HepG2 (cell line): ENCODE measurements at regions not wholly inside any gene's neighbourhood (a gene's known extent, or its start where the extent isn't known, plus 50 kb on each side); places are given as distances from the start of the nearest gene placed in this dataset.

Source experiments
- ATAC-seq: fragments of 200-7000 bp; cut with Tn5 transposase; 3 replicates; pipeline ENCODE4 v1.9.1; 2020; ENCODE audit warnings: mild to moderate bottlenecking, moderate library complexity
- BruUV-seq: library from RNA; stranded (reverse); fragments of 400-500 nt; replicated peaks from 2 replicates; lab custom pipeline; 2021; lab: Mats Ljungman, UMichigan
- CTCF ChIA-PET: fragments of 300-600 bp; formaldehyde crosslinking; extraction: SDS; loops from one replicate; lab custom pipeline; 2021; ENCODE audit warnings: low total read pairs, inconsistent platforms, low intra/inter-chr PET ratio; lab: Yijun Ruan, JAX
- POLR2A ChIA-PET: fragments of 350-600 bp; sonication (Branson Sonifier 250); formaldehyde crosslinking; loops from one replicate; lab custom pipeline; 2020; ENCODE audit warnings: antibody characterized with exemption, inconsistent platforms; lab: Yijun Ruan, JAX
- DNase-seq: peaks from one replicate; pipeline ENCODE4 v3.0.0-alpha.2; 2015; ENCODE audit warnings: low spot score
- FAIRE-seq: peaks from 3 replicates; lab custom pipeline; 2011; peaks lifted over from hg19 to GRCh38; lab: Jason Lieb, UNC
- H2AFZ ChIP-seq: one replicate; pipeline ENCODE4 v1.6.1; 2011; ENCODE audit warnings: low read length, inconsistent platforms
- H3K27ac ChIP-seq: fragments of 300-600 bp; 3 replicates; pipeline ENCODE4 v1.8.0; 2011; ENCODE audit warnings: mixed run types, mild to moderate bottlenecking, mixed read lengths, low read length, inconsistent platforms; ENCODE audit not compliant: insufficient read depth; ENCODE audit errors: extremely low read length
- H3K27me3 ChIP-seq, 2 experiments: fragments of 200-600 bp in 1 of 2; 2 replicates in 1 of 2; 3 replicates in 1 of 2; pipeline versions ENCODE4 v1.6.0 to v1.8.0; 2011; ENCODE audit warnings: low read length in 2 of 2, mild to moderate bottlenecking in 2 of 2, moderate library complexity in 2 of 2, inconsistent platforms in 1 of 2; ENCODE audit not compliant: insufficient read depth in 2 of 2, control insufficient read depth in 1 of 2
- H3K36me3 ChIP-seq, 2 experiments: fragments of 200-600 bp in 1 of 2; replicated peaks in 1 of 2; 2 replicates in 1 of 2; 3 replicates in 1 of 2; pipeline versions ENCODE4 v1.5.1 to v1.8.0; 2011; ENCODE audit warnings: low read length in 2 of 2, inconsistent platforms in 1 of 2; ENCODE audit not compliant: insufficient read depth in 2 of 2, control insufficient read depth in 1 of 2
- H3K4me1 ChIP-seq: 2 replicates; pipeline ENCODE4 v1.5.1; 2012; ENCODE audit warnings: low read length, inconsistent platforms; ENCODE audit not compliant: insufficient read depth
- H3K4me2 ChIP-seq: 2 replicates; pipeline ENCODE4 v1.6.0; 2011; ENCODE audit warnings: low read depth, low read length, inconsistent platforms
- H3K4me3 ChIP-seq, 3 experiments: fragments of 200-600 bp in 1 of 3; sonication (generic), shearing (Covaris generic) in 1 of 3; replicated peaks in 1 of 3; 2 replicates each; pipeline ENCODE4 v1.5.1; 2011 to 2016; ENCODE audit warnings: low read length in 3 of 3, inconsistent platforms in 2 of 3, low read depth in 2 of 3, mild to moderate bottlenecking in 2 of 3, control low read depth in 1 of 3, mixed read lengths in 1 of 3; ENCODE audit not compliant: insufficient read depth in 1 of 3
- H3K79me2 ChIP-seq: one replicate; pipeline ENCODE4 v1.6.1; 2011; ENCODE audit warnings: low read length, inconsistent platforms; ENCODE audit not compliant: insufficient read depth
- H3K9ac ChIP-seq: 2 replicates; pipeline ENCODE4 v1.6.0; 2011; ENCODE audit warnings: mild to moderate bottlenecking, low read depth, low read length, inconsistent platforms; ENCODE audit not compliant: insufficient read depth
- H3K9me3 ChIP-seq: 2 replicates; pipeline ENCODE4 v1.5.1; 2012; ENCODE audit warnings: mild to moderate bottlenecking, low read length
- H4K20me1 ChIP-seq: 2 replicates; pipeline ENCODE4 v1.6.0; 2011; ENCODE audit warnings: inconsistent platforms, mild to moderate bottlenecking, low read length, moderate library complexity; ENCODE audit not compliant: insufficient read depth
- HDAC1 ChIP-seq: sonication (generic); formaldehyde crosslinking; IDR thresholded peaks from 2 replicates; pipeline ENCODE4 v1.5.1; 2020; ENCODE audit warnings: mild to moderate bottlenecking, missing genetic modification reagents
- KAT7 ChIP-seq: IDR thresholded peaks from 2 replicates; pipeline ENCODE4 v1.6.1; 2018; ENCODE audit warnings: borderline replicate concordance, missing compliant biosample characterization
- TBP ChIP-seq: sonication (generic); formaldehyde crosslinking; IDR thresholded peaks from 2 replicates; pipeline ENCODE4 v1.5.0; 2020; ENCODE audit warnings: missing genetic modification reagents
- TBX2 ChIP-seq: sonication (generic); formaldehyde crosslinking; IDR thresholded peaks from 2 replicates; pipeline ENCODE4 v1.5.0; 2020; ENCODE audit warnings: missing genetic modification reagents, mild to moderate bottlenecking, borderline replicate concordance
- ZBTB20 ChIP-seq: sonication (generic); formaldehyde crosslinking; IDR thresholded peaks from 2 replicates; pipeline ENCODE4 v1.8.1; 2023; ENCODE audit warnings: missing genetic modification reagents, low read depth, mild to moderate bottlenecking, borderline replicate concordance
- ZFP37 ChIP-seq: sonication (generic); formaldehyde crosslinking; IDR thresholded peaks from 2 replicates; pipeline ENCODE4 v1.4.0; 2020; ENCODE audit warnings: missing genetic modification reagents, borderline replicate concordance
- ZNF264 ChIP-seq: sonication (generic); formaldehyde crosslinking; IDR thresholded peaks from 2 replicates; pipeline ENCODE4 v1.4.0; 2020; ENCODE audit warnings: missing genetic modification reagents
- ZNF432 ChIP-seq: sonication (generic); formaldehyde crosslinking; IDR thresholded peaks from 2 replicates; pipeline ENCODE4 v1.5.0; 2020; ENCODE audit warnings: missing genetic modification reagents, mild to moderate bottlenecking, borderline replicate concordance
- ZNF724P ChIP-seq: sonication (generic); formaldehyde crosslinking; IDR thresholded peaks from 2 replicates; pipeline ENCODE4 v1.8.0; 2022; ENCODE audit warnings: missing genetic modification reagents, borderline replicate concordance
- ZNF781 ChIP-seq: sonication (generic); formaldehyde crosslinking; IDR thresholded peaks from 2 replicates; pipeline ENCODE4 v1.5.1; 2020; ENCODE audit warnings: borderline replicate concordance, mild to moderate bottlenecking, missing genetic modification reagents; ENCODE audit errors: not compliant biosample characterization
- WGBS: methylation state at CpG from one replicate; pipeline ENCODE4 v1.1.6; 2017; ENCODE audit warnings: low lambda C conversion rate; 5-methylcytosine and 5-hydroxymethylcytosine counted together
- in situ Hi-C: cut with HindIII; loops from 2 replicates; pipeline ENCODE4 v1.10.0; 2017; ENCODE audit warnings: low pct_unique_long_range_greater_than_20kb; ENCODE audit not compliant: extremely low pct_ligation_motif_present
- intact Hi-C: fragments of 100-400 bp; cut with micrococcal nuclease; formaldehyde crosslinking; loops from one replicate; pipeline ENCODE4 v1.10.0; 2022; ENCODE audit not compliant: unreplicated experiment
- TF ChIP-seq, protein P1 (sequence below): IDR thresholded peaks from 2 replicates; pipeline ENCODE4 v1.6.1; 2016; ENCODE audit warnings: missing genetic modification reagents, missing compliant biosample characterization
- TF ChIP-seq, protein P2 (sequence below): sonication (generic); formaldehyde crosslinking; IDR thresholded peaks from 2 replicates; pipeline ENCODE4 v1.4.0; 2020; ENCODE audit warnings: mild to moderate bottlenecking, low read depth, missing genetic modification reagents
- TF ChIP-seq, protein P3 (sequence below): IDR thresholded peaks from 2 replicates; pipeline ENCODE4 v1.4.0; 2020; ENCODE audit warnings: mild to moderate bottlenecking, missing genetic modification reagents
- TF ChIP-seq, protein P4 (sequence below): sonication (generic); formaldehyde crosslinking; conservative IDR thresholded peaks from 2 replicates; pipeline ENCODE4 v1.4.0; 2020; ENCODE audit warnings: missing genetic modification reagents
- TF ChIP-seq, protein P5 (sequence below): sonication (generic); formaldehyde crosslinking; IDR thresholded peaks from 2 replicates; pipeline ENCODE4 v1.4.0; 2020; ENCODE audit warnings: mild to moderate bottlenecking, missing genetic modification reagents

DNA sequence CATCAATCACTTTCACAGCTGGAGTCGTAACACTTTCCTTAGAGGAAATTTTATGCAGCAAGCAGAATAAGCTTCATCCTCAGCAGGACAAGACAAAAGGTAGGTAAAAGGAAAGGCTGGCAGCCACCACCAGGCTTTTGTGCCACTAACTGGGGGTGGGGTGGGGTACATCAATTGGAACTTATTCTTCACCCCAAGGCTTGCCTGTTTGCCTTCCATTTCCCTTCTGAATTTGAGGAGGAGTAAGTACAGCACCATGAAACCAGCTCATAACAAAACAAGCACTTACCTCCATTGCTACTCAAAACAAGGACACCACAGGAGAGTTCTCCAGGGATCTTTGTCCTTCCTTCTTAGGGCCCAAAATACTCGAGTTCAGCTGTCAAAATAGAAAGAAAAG, 296.8 kb downstream of the ARRDC4 start:
- BruUV-seq: no TSS peak
- no peaks in the 10 kb centered on the region for H3K79me2 ChIP-seq
- CTCF ChIA-PET: no interaction called here
- no peak overlapping the region for H3K4me3 ChIP-seq
- TF ChIP-seq, protein P1, sequence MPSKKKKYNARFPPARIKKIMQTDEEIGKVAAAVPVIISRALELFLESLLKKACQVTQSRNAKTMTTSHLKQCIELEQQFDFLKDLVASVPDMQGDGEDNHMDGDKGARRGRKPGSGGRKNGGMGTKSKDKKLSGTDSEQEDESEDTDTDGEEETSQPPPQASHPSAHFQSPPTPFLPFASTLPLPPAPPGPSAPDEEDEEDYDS (CRISPR knock-in tag): no peak
- TF ChIP-seq, protein P2, sequence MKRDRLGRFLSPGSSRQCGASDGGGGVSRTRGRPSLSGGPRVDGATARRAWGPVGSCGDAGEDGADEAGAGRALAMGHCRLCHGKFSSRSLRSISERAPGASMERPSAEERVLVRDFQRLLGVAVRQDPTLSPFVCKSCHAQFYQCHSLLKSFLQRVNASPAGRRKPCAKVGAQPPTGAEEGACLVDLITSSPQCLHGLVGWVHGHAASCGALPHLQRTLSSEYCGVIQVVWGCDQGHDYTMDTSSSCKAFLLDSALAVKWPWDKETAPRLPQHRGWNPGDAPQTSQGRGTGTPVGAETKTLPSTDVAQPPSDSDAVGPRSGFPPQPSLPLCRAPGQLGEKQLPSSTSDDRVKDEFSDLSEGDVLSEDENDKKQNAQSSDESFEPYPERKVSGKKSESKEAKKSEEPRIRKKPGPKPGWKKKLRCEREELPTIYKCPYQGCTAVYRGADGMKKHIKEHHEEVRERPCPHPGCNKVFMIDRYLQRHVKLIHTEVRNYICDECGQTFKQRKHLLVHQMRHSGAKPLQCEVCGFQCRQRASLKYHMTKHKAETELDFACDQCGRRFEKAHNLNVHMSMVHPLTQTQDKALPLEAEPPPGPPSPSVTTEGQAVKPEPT (CRISPR knock-in tag): no peak
- TF ChIP-seq KAT7 (CRISPR knock-in tag) (no peak), ZNF432 (CRISPR knock-in tag) (no peak), ZNF724P (CRISPR knock-in tag) (no peak), TBP (CRISPR knock-in tag) (no peak), HDAC1 (CRISPR knock-in tag) (no peak), ZFP37 (CRISPR knock-in tag) (no peak), TBX2 (no peak), ZNF264 (CRISPR knock-in tag) (no peak), ZBTB20 (no peak), ZNF781 (CRISPR knock-in tag) (no peak)
- TF ChIP-seq, protein P3, sequence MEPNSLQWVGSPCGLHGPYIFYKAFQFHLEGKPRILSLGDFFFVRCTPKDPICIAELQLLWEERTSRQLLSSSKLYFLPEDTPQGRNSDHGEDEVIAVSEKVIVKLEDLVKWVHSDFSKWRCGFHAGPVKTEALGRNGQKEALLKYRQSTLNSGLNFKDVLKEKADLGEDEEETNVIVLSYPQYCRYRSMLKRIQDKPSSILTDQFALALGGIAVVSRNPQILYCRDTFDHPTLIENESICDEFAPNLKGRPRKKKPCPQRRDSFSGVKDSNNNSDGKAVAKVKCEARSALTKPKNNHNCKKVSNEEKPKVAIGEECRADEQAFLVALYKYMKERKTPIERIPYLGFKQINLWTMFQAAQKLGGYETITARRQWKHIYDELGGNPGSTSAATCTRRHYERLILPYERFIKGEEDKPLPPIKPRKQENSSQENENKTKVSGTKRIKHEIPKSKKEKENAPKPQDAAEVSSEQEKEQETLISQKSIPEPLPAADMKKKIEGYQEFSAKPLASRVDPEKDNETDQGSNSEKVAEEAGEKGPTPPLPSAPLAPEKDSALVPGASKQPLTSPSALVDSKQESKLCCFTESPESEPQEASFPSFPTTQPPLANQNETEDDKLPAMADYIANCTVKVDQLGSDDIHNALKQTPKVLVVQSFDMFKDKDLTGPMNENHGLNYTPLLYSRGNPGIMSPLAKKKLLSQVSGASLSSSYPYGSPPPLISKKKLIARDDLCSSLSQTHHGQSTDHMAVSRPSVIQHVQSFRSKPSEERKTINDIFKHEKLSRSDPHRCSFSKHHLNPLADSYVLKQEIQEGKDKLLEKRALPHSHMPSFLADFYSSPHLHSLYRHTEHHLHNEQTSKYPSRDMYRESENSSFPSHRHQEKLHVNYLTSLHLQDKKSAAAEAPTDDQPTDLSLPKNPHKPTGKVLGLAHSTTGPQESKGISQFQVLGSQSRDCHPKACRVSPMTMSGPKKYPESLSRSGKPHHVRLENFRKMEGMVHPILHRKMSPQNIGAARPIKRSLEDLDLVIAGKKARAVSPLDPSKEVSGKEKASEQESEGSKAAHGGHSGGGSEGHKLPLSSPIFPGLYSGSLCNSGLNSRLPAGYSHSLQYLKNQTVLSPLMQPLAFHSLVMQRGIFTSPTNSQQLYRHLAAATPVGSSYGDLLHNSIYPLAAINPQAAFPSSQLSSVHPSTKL (CRISPR knock-in tag): no peak
- TF ChIP-seq, protein P4, sequence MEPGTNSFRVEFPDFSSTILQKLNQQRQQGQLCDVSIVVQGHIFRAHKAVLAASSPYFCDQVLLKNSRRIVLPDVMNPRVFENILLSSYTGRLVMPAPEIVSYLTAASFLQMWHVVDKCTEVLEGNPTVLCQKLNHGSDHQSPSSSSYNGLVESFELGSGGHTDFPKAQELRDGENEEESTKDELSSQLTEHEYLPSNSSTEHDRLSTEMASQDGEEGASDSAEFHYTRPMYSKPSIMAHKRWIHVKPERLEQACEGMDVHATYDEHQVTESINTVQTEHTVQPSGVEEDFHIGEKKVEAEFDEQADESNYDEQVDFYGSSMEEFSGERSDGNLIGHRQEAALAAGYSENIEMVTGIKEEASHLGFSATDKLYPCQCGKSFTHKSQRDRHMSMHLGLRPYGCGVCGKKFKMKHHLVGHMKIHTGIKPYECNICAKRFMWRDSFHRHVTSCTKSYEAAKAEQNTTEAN (CRISPR knock-in tag): no peak
- TF ChIP-seq, protein P5, sequence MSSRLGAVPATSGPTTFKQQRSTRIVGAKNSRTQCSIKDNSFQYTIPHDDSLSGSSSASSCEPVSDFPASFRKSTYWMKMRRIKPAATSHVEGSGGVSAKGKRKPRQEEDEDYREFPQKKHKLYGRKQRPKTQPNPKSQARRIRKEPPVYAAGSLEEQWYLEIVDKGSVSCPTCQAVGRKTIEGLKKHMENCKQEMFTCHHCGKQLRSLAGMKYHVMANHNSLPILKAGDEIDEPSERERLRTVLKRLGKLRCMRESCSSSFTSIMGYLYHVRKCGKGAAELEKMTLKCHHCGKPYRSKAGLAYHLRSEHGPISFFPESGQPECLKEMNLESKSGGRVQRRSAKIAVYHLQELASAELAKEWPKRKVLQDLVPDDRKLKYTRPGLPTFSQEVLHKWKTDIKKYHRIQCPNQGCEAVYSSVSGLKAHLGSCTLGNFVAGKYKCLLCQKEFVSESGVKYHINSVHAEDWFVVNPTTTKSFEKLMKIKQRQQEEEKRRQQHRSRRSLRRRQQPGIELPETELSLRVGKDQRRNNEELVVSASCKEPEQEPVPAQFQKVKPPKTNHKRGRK: no peak
- intact Hi-C loops: no loop called here
- H3K27ac ChIP-seq: no peak overlapping the region
- H3K36me3 ChIP-seq: no peaks in the 10 kb centered on the region
- H2AFZ ChIP-seq: no peak overlapping the region
- ATAC-seq: no peak
- no peaks in the 10 kb centered on the region for H4K20me1 ChIP-seq
- H3K9me3 ChIP-seq: no peaks in the 10 kb centered on the region
- in situ Hi-C loops: no loop called here
- POLR2A ChIA-PET: no interaction called here
- 2% methylated on average over 2 of the region's 2 CpGs for WGBS
- no peaks in the 10 kb centered on the region for H3K4me1 ChIP-seq
- H3K27me3 ChIP-seq: no peaks in the 10 kb centered on the region
- no peak overlapping the region for H3K9ac ChIP-seq
- no peak overlapping the region for H3K4me2 ChIP-seq
- no peak for FAIRE-seq
- no peak for DNase-seq
